A549 (cell line): ENCODE measurements at regions not wholly inside any gene's neighbourhood (a gene's known extent, or its start where the extent isn't known, plus 50 kb on each side); places are given as distances from the start of the nearest gene placed in this dataset.

Experiments
- ATAC-seq, 2 experiments: fragments of 200-7000 bp in 1 of 2; fragments of >200 bp in 1 of 2; cut with Nextera tagmentation in 1 of 2; cut with Tn5 transposase in 1 of 2; 3 replicates each; pipeline versions ENCODE4 v1.8.0 to v1.9.1; 2018 to 2020; ENCODE audit warnings: mild to moderate bottlenecking in 1 of 2, moderate library complexity in 1 of 2
- CTCF ChIA-PET: fragments of 300-600 bp; sonication (Branson Sonifier 250); formaldehyde crosslinking; extraction: SDS; loops from one replicate; lab custom pipeline; 2021; ENCODE audit warnings: antibody characterized with exemption, inconsistent platforms; lab: Yijun Ruan, JAX
- POLR2A ChIA-PET: fragments of 350-600 bp; formaldehyde crosslinking; extraction: SDS; loops from one replicate; lab custom pipeline; 2021; ENCODE audit warnings: antibody characterized with exemption, inconsistent platforms; lab: Yijun Ruan, JAX
- DNase-seq, 2 experiments: peaks; one replicate each; pipeline versions ENCODE4 v3.0.0 to v3.0.0-alpha.2; 2011 to 2016; ENCODE audit warnings: low read depth in 1 of 2, low spot score in 1 of 2
- FAIRE-seq: peaks from 2 replicates; lab custom pipeline; 2011; peaks lifted over from hg19 to GRCh38; lab: Jason Lieb, UNC
- H3K27ac ChIP-seq, 2 experiments: fragments of >200 bp; sonication (Bioruptor Twin); formaldehyde crosslinking; 3 replicates each; pipeline ENCODE4 v1.5.1; 2016 to 2017
- H3K4me1 ChIP-seq: fragments of >200 bp; sonication (Bioruptor Twin); formaldehyde crosslinking; 3 replicates; pipeline ENCODE4 v1.6.1; 2016
- H3K4me2 ChIP-seq: fragments of >200 bp; sonication (Bioruptor Twin); formaldehyde crosslinking; 3 replicates; pipeline ENCODE4 v1.6.1; 2016
- H3K4me3 ChIP-seq: fragments of >200 bp; sonication (Bioruptor Twin); formaldehyde crosslinking; 3 replicates; pipeline ENCODE4 v1.5.1; 2016
- H3K9me3 ChIP-seq: fragments of >200 bp; sonication (Bioruptor Twin); formaldehyde crosslinking; 3 replicates; pipeline ENCODE4 v1.6.1; 2016
- BCL3 ChIP-seq: fragments of >200 bp; sonication (Bioruptor Twin); formaldehyde crosslinking; IDR thresholded peaks from 3 replicates; pipeline ENCODE4 v1.6.1; 2016
- CEBPB ChIP-seq, 2 experiments: fragments of >200 bp in 1 of 2; sonication (Bioruptor Twin) in 1 of 2; formaldehyde crosslinking in 1 of 2; IDR thresholded peaks; 2 replicates each; pipeline ENCODE4 v1.6.1; 2012 to 2016
- CHD4 ChIP-seq: fragments of 200-600 bp; sonication (generic); IDR thresholded peaks from 2 replicates; pipeline ENCODE4 v1.6.1; 2016; ENCODE audit warnings: antibody characterized with exemption, mild to moderate bottlenecking, borderline replicate concordance
- EHF ChIP-seq: fragments of 250-450 bp; sonication (Bioruptor Pico); IDR thresholded peaks from 2 replicates; pipeline ENCODE4 v1.5.0; 2020; ENCODE audit warnings: mild to moderate bottlenecking
- EP300 ChIP-seq, 2 experiments: fragments of >200 bp; sonication (Bioruptor Twin); formaldehyde crosslinking; IDR thresholded peaks; 2 replicates in 1 of 2; 3 replicates in 1 of 2; pipeline ENCODE4 v1.6.1; 2016 to 2017
- FOSB ChIP-seq: fragments of 250-450 bp; sonication (Bioruptor Pico); IDR thresholded peaks from 2 replicates; pipeline ENCODE4 v1.5.0; 2020; ENCODE audit warnings: mild to moderate bottlenecking, moderate library complexity
- FOSL2 ChIP-seq, 2 experiments: fragments of 450-650 bp in 1 of 2; fragments of >200 bp in 1 of 2; sonication (Bioruptor Twin) in 1 of 2; formaldehyde crosslinking; IDR thresholded peaks; 2 replicates each; pipeline versions ENCODE4 v1.5.0 to v1.6.1; 2016 to 2020; ENCODE audit warnings: mild to moderate bottlenecking in 1 of 2, moderate library complexity in 1 of 2
- FOXS1 ChIP-seq: fragments of 250-450 bp; sonication (Bioruptor Pico); IDR thresholded peaks from 2 replicates; pipeline ENCODE4 v1.5.0; 2020; ENCODE audit warnings: mild to moderate bottlenecking, moderate library complexity
- GATA3 ChIP-seq: IDR thresholded peaks from 2 replicates; pipeline ENCODE4 v1.6.1; 2012; ENCODE audit warnings: borderline replicate concordance
- HOXB5 ChIP-seq: fragments of 250-450 bp; sonication (Bioruptor Pico); IDR thresholded peaks from 2 replicates; pipeline ENCODE4 v1.5.0; 2020; ENCODE audit warnings: mild to moderate bottlenecking, moderate library complexity
- JUNB ChIP-seq: fragments of >200 bp; sonication (Bioruptor Twin); formaldehyde crosslinking; IDR thresholded peaks from 2 replicates; pipeline ENCODE4 v1.6.1; 2016
- KDM1A ChIP-seq: fragments of 200-600 bp; sonication (generic); IDR thresholded peaks from 2 replicates; pipeline ENCODE4 v1.6.1; 2016; ENCODE audit warnings: low read depth, mild to moderate bottlenecking
- KDM5A ChIP-seq: fragments of 200-600 bp; sonication (generic); IDR thresholded peaks from 2 replicates; pipeline ENCODE4 v1.6.1; 2016; ENCODE audit warnings: antibody characterized with exemption, mild to moderate bottlenecking
- MAZ ChIP-seq: fragments of 150-350 bp; IDR thresholded peaks from 2 replicates; pipeline ENCODE4 v1.6.1; 2014; ENCODE audit warnings: antibody characterized with exemption, low read depth, low read length, borderline replicate concordance
- NFE2L2 ChIP-seq: fragments of 150-350 bp; conservative IDR thresholded peaks from 2 replicates; pipeline ENCODE4 v1.6.1; 2014; ENCODE audit warnings: low read length
- NPAS2 ChIP-seq: fragments of 250-450 bp; sonication (Bioruptor Pico); IDR thresholded peaks from 2 replicates; pipeline ENCODE4 v1.8.0; 2022; ENCODE audit warnings: mild to moderate bottlenecking, moderate library complexity, borderline replicate concordance
- PHF8 ChIP-seq: fragments of 200-600 bp; sonication (generic); IDR thresholded peaks from 2 replicates; pipeline ENCODE4 v1.6.1; 2016; ENCODE audit warnings: low read depth, mild to moderate bottlenecking, antibody characterized with exemption, moderate library complexity, borderline replicate concordance
- POLR2A ChIP-seq: IDR thresholded peaks from 2 replicates; pipeline ENCODE4 v1.6.1; 2012; ENCODE audit warnings: mild to moderate bottlenecking, low read length
- RFX5 ChIP-seq: fragments of 450-650 bp; IDR thresholded peaks from 2 replicates; pipeline ENCODE4 v1.7.1; 2014; ENCODE audit warnings: antibody characterized with exemption, mild to moderate bottlenecking, moderate library complexity
- WGBS: methylation state at CpG from one replicate; pipeline ENCODE4 v1.1.6; 2017; ENCODE audit errors: missing lambda C conversion rate; 5-methylcytosine and 5-hydroxymethylcytosine counted together
- TF ChIP-seq, protein P1 (sequence below): IDR thresholded peaks from 2 replicates; pipeline ENCODE4 v1.6.1; 2012
- TF ChIP-seq, protein P2 (sequence below): fragments of 450-650 bp; IDR thresholded peaks from 2 replicates; pipeline ENCODE4 v1.6.1; 2014; ENCODE audit warnings: antibody characterized with exemption
- TF ChIP-seq, protein P3 (sequence below): IDR thresholded peaks from 2 replicates; pipeline ENCODE4 v1.6.1; 2012; ENCODE audit warnings: low read depth, borderline replicate concordance

DNA sequence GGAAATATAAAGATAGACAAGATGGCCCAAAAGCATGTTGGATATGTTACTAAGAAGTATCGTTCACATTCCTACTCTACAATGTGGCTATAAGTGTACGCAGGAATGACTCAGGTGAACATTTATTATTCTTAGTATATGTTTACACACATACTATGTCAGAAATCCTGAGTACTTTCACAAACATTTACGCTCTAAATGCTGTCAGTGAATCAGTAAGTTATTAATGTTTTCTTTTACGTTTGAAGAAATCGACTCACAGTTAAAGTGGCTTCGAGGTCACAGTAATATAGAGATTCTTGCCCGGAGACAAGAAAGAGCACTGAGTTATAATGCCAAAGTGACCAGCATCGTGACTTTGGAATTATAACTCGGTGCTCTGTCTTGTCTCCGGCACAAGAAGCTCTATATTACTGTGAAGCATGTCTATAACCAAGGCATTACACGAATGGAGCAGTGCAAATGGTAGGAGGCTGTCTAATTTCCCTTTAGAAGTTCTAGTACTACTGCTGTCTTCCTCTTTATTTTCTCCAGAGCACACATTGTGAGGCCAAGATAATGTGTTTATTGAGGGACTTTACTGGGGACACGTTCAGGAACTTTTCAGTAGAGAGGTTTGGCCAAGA is 61.8 kb upstream of the P3H2 start:
- Histone ChIP-seq H3K4me2 (peak overlapping the region; percentile 74), H3K4me1 (peaks cover 72% of the 10 kb centered on the region), H3K27ac (peak overlapping the region; percentile 71 to 92), H3K4me3 (no peak overlapping the region; the same call in 2 of the 3 replicates), H3K9me3 (no peaks in the 10 kb centered on the region)
- ChIA-PET POLR2A (interaction anchor here (0.5 kb wide), 1 partner anchor 197 kb away, joined by 4 read pairs; no protein-coding TSS in a partner anchor), CTCF (interaction anchor here (1.0 to 1.2 kb wide), 3 partner anchors 11 to 215 kb away, joined by 3 read pairs; no protein-coding TSS in a partner anchor)
- WGBS: under 1% methylated on average over 12 of the region's 12 CpGs
- peak; percentile 28 to 80 for DNase-seq
- peak; percentile 56 to 77 for ATAC-seq
- peak in 1 of 2 experiments; percentile 48; a peak in 2 of 5 replicates for TF ChIP-seq EP300 (IDR thresholded peaks at IDR 0.05)
- TF ChIP-seq NPAS2 (CRISPR knock-in tag): no peak
- TF ChIP-seq EHF: no peak
- peak in 1 of 2 experiments; percentile 40; a peak in 1 of 4 replicates for TF ChIP-seq CEBPB (IDR thresholded peaks at IDR 0.05)
- TF ChIP-seq FOSL2 (IDR thresholded peaks at IDR 0.05): no peak
- TF ChIP-seq FOSL2 (CRISPR knock-in tag; IDR thresholded peaks at IDR 0.05): peak; percentile 79
- TF ChIP-seq GATA3: peak; percentile 84; the same call in 1 of the 2 replicates
- TF ChIP-seq FOXS1: 0 out of 2 replicates have a peak, but pooled peaks have one; percentile 39
- no peak for TF ChIP-seq MAZ
- TF ChIP-seq, protein P1, sequence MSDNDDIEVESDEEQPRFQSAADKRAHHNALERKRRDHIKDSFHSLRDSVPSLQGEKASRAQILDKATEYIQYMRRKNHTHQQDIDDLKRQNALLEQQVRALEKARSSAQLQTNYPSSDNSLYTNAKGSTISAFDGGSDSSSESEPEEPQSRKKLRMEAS: peak; percentile 42; the same call in 1 of the 2 replicates
- peak; percentile 49; the same call in 1 of the 2 replicates for TF ChIP-seq HOXB5 (CRISPR knock-in tag)
- peak; percentile 26; the same call in 1 of the 2 replicates for TF ChIP-seq JUNB
- peak; percentile 80 for FAIRE-seq

GRCh38 chr3:190180268-190180667 is 59.6 kb upstream of the P3H2 start:
- Histone ChIP-seq H3K4me3 (no peak overlapping the region), H3K4me1 (peaks cover 62% of the 10 kb centered on the region), H3K4me2 (peak overlapping the region; percentile 36; the same call in 1 of the 3 replicates)
- no peak for DNase-seq
- POLR2A ChIA-PET: no interaction called here
- no peak for FAIRE-seq
- no peak for ATAC-seq
- TF ChIP-seq PHF8 (no peak), FOXS1 (no peak), NPAS2 (CRISPR knock-in tag) (no peak), MAZ (no peak), CHD4 (no peak), RFX5 (no peak), EP300 (IDR thresholded peaks at IDR 0.05) (no peak), KDM5A (no peak), BCL3 (no peak), KDM1A (no peak), FOSB (CRISPR knock-in tag) (no peak), NFE2L2 (no peak), POLR2A (no peak)
- TF ChIP-seq, protein P2, sequence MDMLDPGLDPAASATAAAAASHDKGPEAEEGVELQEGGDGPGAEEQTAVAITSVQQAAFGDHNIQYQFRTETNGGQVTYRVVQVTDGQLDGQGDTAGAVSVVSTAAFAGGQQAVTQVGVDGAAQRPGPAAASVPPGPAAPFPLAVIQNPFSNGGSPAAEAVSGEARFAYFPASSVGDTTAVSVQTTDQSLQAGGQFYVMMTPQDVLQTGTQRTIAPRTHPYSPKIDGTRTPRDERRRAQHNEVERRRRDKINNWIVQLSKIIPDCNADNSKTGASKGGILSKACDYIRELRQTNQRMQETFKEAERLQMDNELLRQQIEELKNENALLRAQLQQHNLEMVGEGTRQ: no peak
- TF ChIP-seq, protein P3, sequence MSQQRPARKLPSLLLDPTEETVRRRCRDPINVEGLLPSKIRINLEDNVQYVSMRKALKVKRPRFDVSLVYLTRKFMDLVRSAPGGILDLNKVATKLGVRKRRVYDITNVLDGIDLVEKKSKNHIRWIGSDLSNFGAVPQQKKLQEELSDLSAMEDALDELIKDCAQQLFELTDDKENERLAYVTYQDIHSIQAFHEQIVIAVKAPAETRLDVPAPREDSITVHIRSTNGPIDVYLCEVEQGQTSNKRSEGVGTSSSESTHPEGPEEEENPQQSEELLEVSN: no peak
- TF ChIP-seq, all 56 proteins: peak for 0
- CTCF ChIA-PET: no interaction called here
- peak overlapping the region in 1 of 2 experiments; percentile 22; a peak in 1 of 6 replicates for H3K27ac ChIP-seq
- WGBS: 37% methylated on average over 1 of the region's 1 CpG
- no peaks in the 10 kb centered on the region for H3K9me3 ChIP-seq
